GM12872 (cell line): ENCODE measurements at regions not wholly inside any gene's neighbourhood (a gene's known extent, or its start where the extent isn't known, plus 50 kb on each side); places are given as distances from the start of the nearest gene placed in this dataset.

Experiments
- CTCF ChIP-seq: IDR thresholded peaks from 3 replicates; pipeline ENCODE4 v1.5.1; 2011; ENCODE audit warnings: low read depth, mild to moderate bottlenecking, low read length, moderate library complexity; ENCODE audit not compliant: insufficient read depth

GRCh38 chr14:66196670-66197069, 289.5 kb upstream of the CCDC196 start:
- TF ChIP-seq CTCF = no peak

GRCh38 chr14:66197276-66197675, 288.9 kb upstream of the CCDC196 start:
- TF ChIP-seq CTCF = no peak

GRCh38 chr14:66206554-66206953, 279.6 kb upstream of the CCDC196 start:
- no peak for TF ChIP-seq CTCF

GRCh38 chr14:66216763-66217162, 269.4 kb upstream of the CCDC196 start:
- no peak for TF ChIP-seq CTCF

GRCh38 chr14:66219886-66220285, 266.3 kb upstream of the CCDC196 start:
- no peak for TF ChIP-seq CTCF

GRCh38 chr14:66224492-66225178, 261.5 kb upstream of the CCDC196 start:
- no peak for TF ChIP-seq CTCF

GRCh38 chr14:66225337-66225736, 260.8 kb upstream of the CCDC196 start:
- no peak for TF ChIP-seq CTCF
